ENCODE measurements at regions not wholly inside any gene's neighbourhood (a gene's known extent, or its start where the extent isn't known, plus 50 kb on each side); places are given as distances from the start of the nearest gene placed in this dataset.

DNA sequence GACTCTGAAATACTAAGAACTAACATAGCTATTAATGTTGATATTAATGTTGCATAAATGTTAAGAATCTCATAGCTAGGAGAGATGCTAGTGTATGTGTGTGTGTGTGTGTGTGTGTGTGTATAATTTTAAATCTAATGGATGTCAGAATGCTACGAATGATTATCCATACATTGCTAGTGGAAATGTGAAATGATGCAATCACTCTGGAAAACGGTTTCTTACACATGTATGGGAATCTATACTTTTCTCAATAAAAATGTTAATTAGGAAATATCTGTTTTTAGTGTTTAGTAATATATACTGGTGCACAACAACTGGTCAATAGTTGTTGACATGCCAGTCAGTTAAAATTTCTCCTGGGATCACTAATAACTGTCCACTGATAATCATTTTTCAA is 908.8 kb upstream of the POU3F3 start (continued):
- TF ChIP-seq PHF8 (conservative IDR thresholded peaks at IDR 0.05; ENCODE audit: low read depth, low read length) (no peak), TCF12 (IDR thresholded peaks at IDR 0.05; ENCODE audit: low read depth, low read length) (no peak), CHD1 (IDR thresholded peaks at IDR 0.05; ENCODE audit: low read depth, low read length) (no peak)
- TF ChIP-seq, protein P1, sequence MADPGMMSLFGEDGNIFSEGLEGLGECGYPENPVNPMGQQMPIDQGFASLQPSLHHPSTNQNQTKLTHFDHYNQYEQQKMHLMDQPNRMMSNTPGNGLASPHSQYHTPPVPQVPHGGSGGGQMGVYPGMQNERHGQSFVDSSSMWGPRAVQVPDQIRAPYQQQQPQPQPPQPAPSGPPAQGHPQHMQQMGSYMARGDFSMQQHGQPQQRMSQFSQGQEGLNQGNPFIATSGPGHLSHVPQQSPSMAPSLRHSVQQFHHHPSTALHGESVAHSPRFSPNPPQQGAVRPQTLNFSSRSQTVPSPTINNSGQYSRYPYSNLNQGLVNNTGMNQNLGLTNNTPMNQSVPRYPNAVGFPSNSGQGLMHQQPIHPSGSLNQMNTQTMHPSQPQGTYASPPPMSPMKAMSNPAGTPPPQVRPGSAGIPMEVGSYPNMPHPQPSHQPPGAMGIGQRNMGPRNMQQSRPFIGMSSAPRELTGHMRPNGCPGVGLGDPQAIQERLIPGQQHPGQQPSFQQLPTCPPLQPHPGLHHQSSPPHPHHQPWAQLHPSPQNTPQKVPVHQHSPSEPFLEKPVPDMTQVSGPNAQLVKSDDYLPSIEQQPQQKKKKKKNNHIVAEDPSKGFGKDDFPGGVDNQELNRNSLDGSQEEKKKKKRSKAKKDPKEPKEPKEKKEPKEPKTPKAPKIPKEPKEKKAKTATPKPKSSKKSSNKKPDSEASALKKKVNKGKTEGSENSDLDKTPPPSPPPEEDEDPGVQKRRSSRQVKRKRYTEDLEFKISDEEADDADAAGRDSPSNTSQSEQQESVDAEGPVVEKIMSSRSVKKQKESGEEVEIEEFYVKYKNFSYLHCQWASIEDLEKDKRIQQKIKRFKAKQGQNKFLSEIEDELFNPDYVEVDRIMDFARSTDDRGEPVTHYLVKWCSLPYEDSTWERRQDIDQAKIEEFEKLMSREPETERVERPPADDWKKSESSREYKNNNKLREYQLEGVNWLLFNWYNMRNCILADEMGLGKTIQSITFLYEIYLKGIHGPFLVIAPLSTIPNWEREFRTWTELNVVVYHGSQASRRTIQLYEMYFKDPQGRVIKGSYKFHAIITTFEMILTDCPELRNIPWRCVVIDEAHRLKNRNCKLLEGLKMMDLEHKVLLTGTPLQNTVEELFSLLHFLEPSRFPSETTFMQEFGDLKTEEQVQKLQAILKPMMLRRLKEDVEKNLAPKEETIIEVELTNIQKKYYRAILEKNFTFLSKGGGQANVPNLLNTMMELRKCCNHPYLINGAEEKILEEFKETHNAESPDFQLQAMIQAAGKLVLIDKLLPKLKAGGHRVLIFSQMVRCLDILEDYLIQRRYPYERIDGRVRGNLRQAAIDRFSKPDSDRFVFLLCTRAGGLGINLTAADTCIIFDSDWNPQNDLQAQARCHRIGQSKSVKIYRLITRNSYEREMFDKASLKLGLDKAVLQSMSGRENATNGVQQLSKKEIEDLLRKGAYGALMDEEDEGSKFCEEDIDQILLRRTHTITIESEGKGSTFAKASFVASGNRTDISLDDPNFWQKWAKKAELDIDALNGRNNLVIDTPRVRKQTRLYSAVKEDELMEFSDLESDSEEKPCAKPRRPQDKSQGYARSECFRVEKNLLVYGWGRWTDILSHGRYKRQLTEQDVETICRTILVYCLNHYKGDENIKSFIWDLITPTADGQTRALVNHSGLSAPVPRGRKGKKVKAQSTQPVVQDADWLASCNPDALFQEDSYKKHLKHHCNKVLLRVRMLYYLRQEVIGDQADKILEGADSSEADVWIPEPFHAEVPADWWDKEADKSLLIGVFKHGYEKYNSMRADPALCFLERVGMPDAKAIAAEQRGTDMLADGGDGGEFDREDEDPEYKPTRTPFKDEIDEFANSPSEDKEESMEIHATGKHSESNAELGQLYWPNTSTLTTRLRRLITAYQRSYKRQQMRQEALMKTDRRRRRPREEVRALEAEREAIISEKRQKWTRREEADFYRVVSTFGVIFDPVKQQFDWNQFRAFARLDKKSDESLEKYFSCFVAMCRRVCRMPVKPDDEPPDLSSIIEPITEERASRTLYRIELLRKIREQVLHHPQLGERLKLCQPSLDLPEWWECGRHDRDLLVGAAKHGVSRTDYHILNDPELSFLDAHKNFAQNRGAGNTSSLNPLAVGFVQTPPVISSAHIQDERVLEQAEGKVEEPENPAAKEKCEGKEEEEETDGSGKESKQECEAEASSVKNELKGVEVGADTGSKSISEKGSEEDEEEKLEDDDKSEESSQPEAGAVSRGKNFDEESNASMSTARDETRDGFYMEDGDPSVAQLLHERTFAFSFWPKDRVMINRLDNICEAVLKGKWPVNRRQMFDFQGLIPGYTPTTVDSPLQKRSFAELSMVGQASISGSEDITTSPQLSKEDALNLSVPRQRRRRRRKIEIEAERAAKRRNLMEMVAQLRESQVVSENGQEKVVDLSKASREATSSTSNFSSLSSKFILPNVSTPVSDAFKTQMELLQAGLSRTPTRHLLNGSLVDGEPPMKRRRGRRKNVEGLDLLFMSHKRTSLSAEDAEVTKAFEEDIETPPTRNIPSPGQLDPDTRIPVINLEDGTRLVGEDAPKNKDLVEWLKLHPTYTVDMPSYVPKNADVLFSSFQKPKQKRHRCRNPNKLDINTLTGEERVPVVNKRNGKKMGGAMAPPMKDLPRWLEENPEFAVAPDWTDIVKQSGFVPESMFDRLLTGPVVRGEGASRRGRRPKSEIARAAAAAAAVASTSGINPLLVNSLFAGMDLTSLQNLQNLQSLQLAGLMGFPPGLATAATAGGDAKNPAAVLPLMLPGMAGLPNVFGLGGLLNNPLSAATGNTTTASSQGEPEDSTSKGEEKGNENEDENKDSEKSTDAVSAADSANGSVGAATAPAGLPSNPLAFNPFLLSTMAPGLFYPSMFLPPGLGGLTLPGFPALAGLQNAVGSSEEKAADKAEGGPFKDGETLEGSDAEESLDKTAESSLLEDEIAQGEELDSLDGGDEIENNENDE (IDR thresholded peaks at IDR 0.05; ENCODE audit: insufficient replicate concordance, low read length): no peak

All from H1 (cell line).